ENCODE measurements at regions not wholly inside any gene's neighbourhood (a gene's known extent, or its start where the extent isn't known, plus 50 kb on each side); places are given as distances from the start of the nearest gene placed in this dataset.

- TF ChIP-seq, protein P1, sequence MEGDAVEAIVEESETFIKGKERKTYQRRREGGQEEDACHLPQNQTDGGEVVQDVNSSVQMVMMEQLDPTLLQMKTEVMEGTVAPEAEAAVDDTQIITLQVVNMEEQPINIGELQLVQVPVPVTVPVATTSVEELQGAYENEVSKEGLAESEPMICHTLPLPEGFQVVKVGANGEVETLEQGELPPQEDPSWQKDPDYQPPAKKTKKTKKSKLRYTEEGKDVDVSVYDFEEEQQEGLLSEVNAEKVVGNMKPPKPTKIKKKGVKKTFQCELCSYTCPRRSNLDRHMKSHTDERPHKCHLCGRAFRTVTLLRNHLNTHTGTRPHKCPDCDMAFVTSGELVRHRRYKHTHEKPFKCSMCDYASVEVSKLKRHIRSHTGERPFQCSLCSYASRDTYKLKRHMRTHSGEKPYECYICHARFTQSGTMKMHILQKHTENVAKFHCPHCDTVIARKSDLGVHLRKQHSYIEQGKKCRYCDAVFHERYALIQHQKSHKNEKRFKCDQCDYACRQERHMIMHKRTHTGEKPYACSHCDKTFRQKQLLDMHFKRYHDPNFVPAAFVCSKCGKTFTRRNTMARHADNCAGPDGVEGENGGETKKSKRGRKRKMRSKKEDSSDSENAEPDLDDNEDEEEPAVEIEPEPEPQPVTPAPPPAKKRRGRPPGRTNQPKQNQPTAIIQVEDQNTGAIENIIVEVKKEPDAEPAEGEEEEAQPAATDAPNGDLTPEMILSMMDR (conservative IDR thresholded peaks at IDR 0.05) = no peak
- TF ChIP-seq ZFX (IDR thresholded peaks at IDR 0.05) = no peak
Observed at GRCh38 chr20:60326821-60327220, 368.6 kb downstream of the CDH26 start.
